Natural killer cell (primary cell): ENCODE measurements at regions not wholly inside any gene's neighbourhood (a gene's known extent, or its start where the extent isn't known, plus 50 kb on each side); places are given as distances from the start of the nearest gene placed in this dataset.

Source experiments
- ATAC-seq, 3 donors: fragments of 150-1000 bp in 2 of 3; fragments of 200-7000 bp in 1 of 3; cut with Tn5 transposase; 1 replicate in 1 of 3; 2 replicates in 2 of 3; pipeline ENCODE4 v1.10.0; 2021; ENCODE audit warnings: mild to moderate bottlenecking in 2 of 3, moderate library complexity in 2 of 3
- DNase-seq, 2 donors: peaks; one replicate each; pipeline versions ENCODE4 v3.0.0 to v3.0.0-alpha.2; 2013 to 2021; ENCODE audit warnings: mixed read lengths in 1 of 2
- H3K27ac ChIP-seq: one replicate; pipeline ENCODE4 v1.5.1; 2013; ENCODE audit warnings: mild to moderate bottlenecking, low read length
- H3K27me3 ChIP-seq: one replicate; pipeline ENCODE4 v1.6.1; 2013; ENCODE audit warnings: low read length; ENCODE audit not compliant: control insufficient read depth, insufficient read depth
- H3K36me3 ChIP-seq: one replicate; pipeline ENCODE4 v1.6.1; 2013; ENCODE audit warnings: low read length; ENCODE audit not compliant: control insufficient read depth, insufficient read depth
- H3K4me1 ChIP-seq: one replicate; pipeline ENCODE4 v1.6.1; 2013; ENCODE audit warnings: low read length; ENCODE audit not compliant: control insufficient read depth, insufficient read depth
- H3K4me3 ChIP-seq: one replicate; pipeline ENCODE4 v1.5.1; 2013; ENCODE audit warnings: low read length
- H3K9me3 ChIP-seq: one replicate; pipeline ENCODE4 v1.6.1; 2013; ENCODE audit warnings: low read length; ENCODE audit not compliant: control insufficient read depth, insufficient read depth
- H3K27ac Mint-ChIP-seq, 2 donors: one replicate each; pipeline ENCODE4 v1.8.0; 2022; ENCODE audit warnings: mild to moderate bottlenecking in 2 of 2, mixed read lengths in 2 of 2, moderate library complexity in 1 of 2
- H3K27me3 Mint-ChIP-seq, 2 donors: one replicate each; pipeline ENCODE4 v1.8.0; 2022; ENCODE audit warnings: low read depth in 2 of 2, mixed read lengths in 2 of 2
- H3K36me3 Mint-ChIP-seq: one replicate; pipeline ENCODE4 v1.8.0; 2022; ENCODE audit warnings: mixed read lengths
- H3K4me1 Mint-ChIP-seq, 2 donors: one replicate each; pipeline ENCODE4 v1.8.0; 2022; ENCODE audit warnings: mixed read lengths in 2 of 2
- H3K4me3 Mint-ChIP-seq: one replicate; pipeline ENCODE4 v1.8.0; 2022; ENCODE audit warnings: mild to moderate bottlenecking, moderate library complexity, mixed read lengths
- H3K9me3 Mint-ChIP-seq, 2 donors: one replicate each; pipeline ENCODE4 v1.8.0; 2022; ENCODE audit warnings: mixed read lengths in 2 of 2
- CTCF ChIP-seq: fragments of 200-600 bp; IDR thresholded peaks from one replicate; pipeline ENCODE4 v1.8.0; 2022; ENCODE audit warnings: antibody characterized with exemption
- WGBS: methylation state at CpG from one replicate; pipeline ENCODE4 v1.1.7; 2013; ENCODE audit warnings: missing lambda C conversion rate; ENCODE audit not compliant: insufficient coverage; 5-methylcytosine and 5-hydroxymethylcytosine counted together
- intact Hi-C: fragments of 100-400 bp; cut with micrococcal nuclease; formaldehyde crosslinking; loops from one replicate; pipeline ENCODE4 v1.14.2; 2022

- no peak for TF ChIP-seq CTCF
- no peak for ATAC-seq
- no peaks in the 10 kb centered on the region for H3K36me3 ChIP-seq
- intact Hi-C loops, result no loop called here
- H3K27me3 ChIP-seq, result no peaks in the 10 kb centered on the region
- no peaks in the 10 kb centered on the region for H3K9me3 ChIP-seq
- DNase-seq, result no peak
- 71% methylated on average over 1 of the region's 2 CpGs for WGBS
- H3K4me1 ChIP-seq, result no peaks in the 10 kb centered on the region
- no peaks in the 10 kb centered on the region for H3K4me1 Mint-ChIP-seq
- no peak overlapping the region for H3K4me3 Mint-ChIP-seq
- no peaks in the 10 kb centered on the region for H3K36me3 Mint-ChIP-seq
- H3K9me3 Mint-ChIP-seq, result peaks cover 8 to 20% of the 10 kb centered on the region in 2 donors
- H3K27ac ChIP-seq, result no peak overlapping the region
- no peaks in the 10 kb centered on the region for H3K27me3 Mint-ChIP-seq
- H3K27ac Mint-ChIP-seq, result no peak overlapping the region
- H3K4me3 ChIP-seq, result no peak overlapping the region
Measured at GRCh38 chr17:71530248-71530647, 590.6 kb upstream of the SOX9 start.

- H3K27ac Mint-ChIP-seq, result no peak overlapping the region
- 78% methylated on average over 3 of the region's 3 CpGs for WGBS
- intact Hi-C loops, result no loop called here
Measured at GRCh38 chr17:71535321-71535720, 585.5 kb upstream of the SOX9 start.

GRCh38 chr17:71546419-71546818 is 574.4 kb upstream of the SOX9 start:
- DNase-seq (no peak), ATAC-seq (no peak)
- no peaks in the 10 kb centered on the region for H3K36me3 Mint-ChIP-seq
- H3K9me3 ChIP-seq, result no peaks in the 10 kb centered on the region
- no peaks in the 10 kb centered on the region for H3K27me3 ChIP-seq
- no peak overlapping the region for H3K4me3 ChIP-seq
- WGBS, result no CpG with 5 or more reads among the region's 2 CpGs
- no peak for TF ChIP-seq CTCF
- no peak overlapping the region for H3K27ac Mint-ChIP-seq
- peaks cover 11 to 15% of the 10 kb centered on the region in 2 donors for H3K9me3 Mint-ChIP-seq
- intact Hi-C loops, result no loop called here
- no peaks in the 10 kb centered on the region for H3K4me1 ChIP-seq
- no peak overlapping the region for H3K4me3 Mint-ChIP-seq
- no peak overlapping the region for H3K27ac ChIP-seq
- no peaks in the 10 kb centered on the region for H3K4me1 Mint-ChIP-seq
- no peaks in the 10 kb centered on the region for H3K27me3 Mint-ChIP-seq
- no peaks in the 10 kb centered on the region for H3K36me3 ChIP-seq

More at GRCh38 chr17:71535321-71535720, 585.5 kb upstream of the SOX9 start:
- Histone ChIP-seq H3K4me3 (no peak overlapping the region), H3K9me3 (no peaks in the 10 kb centered on the region), H3K27ac (no peak overlapping the region), H3K36me3 (no peaks in the 10 kb centered on the region), H3K4me1 (no peaks in the 10 kb centered on the region), H3K27me3 (no peaks in the 10 kb centered on the region)
- DNase-seq (no peak), ATAC-seq (no peak)
- Mint-ChIP-seq H3K4me1 (no peaks in the 10 kb centered on the region), H3K36me3 (no peaks in the 10 kb centered on the region), H3K4me3 (no peak overlapping the region), H3K27me3 (no peaks in the 10 kb centered on the region), H3K9me3 (peaks cover 2 to 16% of the 10 kb centered on the region in 2 donors)
- no peak for TF ChIP-seq CTCF

- Mint-ChIP-seq H3K27me3 (no peaks in the 10 kb centered on the region), H3K4me1 (no peaks in the 10 kb centered on the region), H3K4me3 (no peak overlapping the region), H3K27ac (no peak overlapping the region), H3K36me3 (no peaks in the 10 kb centered on the region), H3K9me3 (peaks cover 11% of the 10 kb centered on the region in 2 donors)
- intact Hi-C loops, result no loop called here
- Histone ChIP-seq H3K4me3 (no peak overlapping the region), H3K4me1 (no peaks in the 10 kb centered on the region), H3K27ac (no peak overlapping the region), H3K9me3 (no peaks in the 10 kb centered on the region), H3K27me3 (no peaks in the 10 kb centered on the region), H3K36me3 (no peaks in the 10 kb centered on the region)
- no peak for DNase-seq
- no peak for ATAC-seq
- no peak for TF ChIP-seq CTCF
Measured at GRCh38 chr17:71547904-71548303, 572.9 kb upstream of the SOX9 start.
